Endothelial cell of umbilical vein (primary cell): ENCODE measurements at regions not wholly inside any gene's neighbourhood (a gene's known extent, or its start where the extent isn't known, plus 50 kb on each side); places are given as distances from the start of the nearest gene placed in this dataset.

Experiments used
- BruUV-seq: library from RNA; stranded (reverse); fragments of 400-500 nt; replicated peaks from 2 replicates; lab custom pipeline; 2021; lab: Mats Ljungman, UMichigan
- CTCF ChIA-PET: fragments of 300-600, 350-600 bp; sonication (Branson Sonifier 250); formaldehyde crosslinking; loops from one replicate; lab custom pipeline; 2021; ENCODE audit warnings: antibody characterized with exemption, inconsistent platforms; lab: Charles Lee
- POLR2A ChIA-PET: fragments of 300-600, 350-600 bp; sonication (Branson Sonifier 250); formaldehyde crosslinking; loops from one replicate; lab custom pipeline; 2021; ENCODE audit warnings: antibody characterized with exemption, inconsistent platforms; lab: Charles Lee
- DNase-seq: peaks from one replicate; pipeline ENCODE4 v3.0.0-alpha.2; 2011; ENCODE audit warnings: low read depth, low spot score
- FAIRE-seq: peaks from 2 replicates; lab custom pipeline; 2011; peaks lifted over from hg19 to GRCh38; lab: Jason Lieb, UNC
- H2AFZ ChIP-seq: 2 replicates; pipeline ENCODE4 v1.6.0; 2012; ENCODE audit warnings: low read depth, low read length, control low read depth, inconsistent platforms
- H3K27ac ChIP-seq: 2 replicates; pipeline ENCODE4 v1.5.1; 2011; ENCODE audit warnings: low read depth, mild to moderate bottlenecking, control low read depth, low read length, moderate library complexity; ENCODE audit not compliant: insufficient read depth
- H3K27me3 ChIP-seq, 2 experiments: 2 replicates each; pipeline versions ENCODE4 v1.6.0 to v1.6.1; 2011; ENCODE audit warnings: low read length in 2 of 2, mixed read lengths in 1 of 2; ENCODE audit not compliant: control insufficient read depth in 2 of 2, insufficient read depth in 2 of 2
- H3K36me3 ChIP-seq, 2 experiments: 2 replicates in 1 of 2; 3 replicates in 1 of 2; pipeline ENCODE4 v1.5.1; 2011; ENCODE audit warnings: low read length in 2 of 2, mild to moderate bottlenecking in 1 of 2, moderate library complexity in 1 of 2; ENCODE audit not compliant: control insufficient read depth in 2 of 2, insufficient read depth in 2 of 2; ENCODE audit errors: extremely low read depth in 1 of 2
- H3K4me1 ChIP-seq: 3 replicates; pipeline ENCODE4 v1.5.1; 2011; ENCODE audit warnings: mild to moderate bottlenecking, low read length; ENCODE audit not compliant: control insufficient read depth, insufficient read depth; ENCODE audit errors: extremely low read depth
- H3K4me2 ChIP-seq: 2 replicates; pipeline ENCODE4 v1.6.1; 2011; ENCODE audit warnings: low read length, control low read depth, mixed read lengths; ENCODE audit not compliant: insufficient read depth
- H3K4me3 ChIP-seq, 3 experiments: fragments of 200-600 bp in 1 of 3; sonication (generic), shearing (Covaris generic) in 1 of 3; replicated peaks in 1 of 3; 2 replicates each; pipeline ENCODE4 v1.5.1; 2011 to 2016; ENCODE audit warnings: control low read depth in 3 of 3, low read length in 3 of 3, mild to moderate bottlenecking in 2 of 3, inconsistent platforms in 1 of 3, low read depth in 1 of 3, moderate library complexity in 1 of 3; ENCODE audit not compliant: insufficient read depth in 1 of 3
- H3K79me2 ChIP-seq: 2 replicates; pipeline ENCODE4 v1.6.0; 2012; ENCODE audit warnings: low read length, inconsistent platforms; ENCODE audit not compliant: control insufficient read depth, insufficient read depth
- H3K9ac ChIP-seq: replicated peaks from 2 replicates; pipeline ENCODE3; 2011; ENCODE audit warnings: low read length, control low read depth; ENCODE audit not compliant: insufficient read depth; ENCODE audit errors: extremely low read depth
- H3K9me1 ChIP-seq: replicated peaks from 3 replicates; pipeline ENCODE4 v1.6.0; 2011; ENCODE audit warnings: mild to moderate bottlenecking, low read length; ENCODE audit not compliant: control insufficient read depth, insufficient read depth; ENCODE audit errors: extremely low read depth
- H3K9me3 ChIP-seq: replicated peaks from 2 replicates; pipeline ENCODE4 v1.5.1; 2012; ENCODE audit warnings: low read length, inconsistent platforms; ENCODE audit not compliant: control insufficient read depth, insufficient read depth
- H4K20me1 ChIP-seq: replicated peaks from 2 replicates; pipeline ENCODE3; 2011; ENCODE audit warnings: mild to moderate bottlenecking, low read length; ENCODE audit not compliant: control insufficient read depth, insufficient read depth; ENCODE audit errors: extremely low read depth
- CTCF ChIP-seq, 2 donors: IDR thresholded peaks; 1 replicate in 1 of 2; 2 replicates in 1 of 2; pipeline ENCODE4 v1.5.1; 2011; ENCODE audit warnings: low read length in 2 of 2, mild to moderate bottlenecking in 2 of 2, moderate library complexity in 2 of 2, control low read depth in 1 of 2, inconsistent platforms in 1 of 2, low read depth in 1 of 2; ENCODE audit not compliant: insufficient read depth in 1 of 2; ENCODE audit errors: extremely low read depth in 1 of 2
- EZH2 ChIP-seq: IDR thresholded peaks from 2 replicates; pipeline ENCODE4 v1.6.1; 2012; ENCODE audit warnings: borderline replicate concordance, low read depth, mild to moderate bottlenecking, moderate library complexity, low read length, inconsistent platforms; ENCODE audit not compliant: severe bottlenecking
- FOS ChIP-seq: IDR thresholded peaks from 2 replicates; pipeline ENCODE4 v1.6.1; 2011; ENCODE audit warnings: mild to moderate bottlenecking, low read length, moderate library complexity, borderline replicate concordance; ENCODE audit not compliant: insufficient read depth
- GATA2 ChIP-seq: IDR thresholded peaks from 2 replicates; pipeline ENCODE4 v1.7.0; 2011; ENCODE audit warnings: low read depth, mild to moderate bottlenecking, moderate library complexity, mixed read lengths, low read length; ENCODE audit not compliant: insufficient read length, insufficient read depth
- JUN ChIP-seq: IDR thresholded peaks from 2 replicates; pipeline ENCODE4 v1.6.1; 2011; ENCODE audit warnings: borderline replicate concordance, low read depth; ENCODE audit not compliant: insufficient read length, insufficient read depth
- MYC ChIP-seq: IDR thresholded peaks from one replicate; pipeline ENCODE4 v1.6.1; 2011; ENCODE audit warnings: mild to moderate bottlenecking, low read depth, low read length
- POLR2A ChIP-seq: IDR thresholded peaks from 2 replicates; pipeline ENCODE4 v1.6.1; 2012; ENCODE audit warnings: low read depth, mild to moderate bottlenecking, control low read depth, low read length
- POLR2AphosphoS5 ChIP-seq: IDR thresholded peaks from 2 replicates; pipeline ENCODE4 v1.6.1; 2012; ENCODE audit warnings: low read depth, mild to moderate bottlenecking, control low read depth, low read length, moderate library complexity; ENCODE audit not compliant: insufficient read depth
- dilution Hi-C: fragments of 300-500 bp; cut with MboI; formaldehyde crosslinking; loops from one replicate; pipeline ENCODE4 v1.15.0; 2019; ENCODE audit warnings: low sequenced_read_pairs; ENCODE audit not compliant: extremely low pct_ligation_motif_present
- intact Hi-C: fragments of 100-400 bp; cut with micrococcal nuclease; formaldehyde crosslinking; loops from one replicate; pipeline ENCODE4 v1.10.0; 2022
- TF ChIP-seq, protein P1 (sequence below): IDR thresholded peaks from 2 replicates; pipeline ENCODE4 v1.6.1; 2011; ENCODE audit not compliant: insufficient read depth, insufficient read length

DNA sequence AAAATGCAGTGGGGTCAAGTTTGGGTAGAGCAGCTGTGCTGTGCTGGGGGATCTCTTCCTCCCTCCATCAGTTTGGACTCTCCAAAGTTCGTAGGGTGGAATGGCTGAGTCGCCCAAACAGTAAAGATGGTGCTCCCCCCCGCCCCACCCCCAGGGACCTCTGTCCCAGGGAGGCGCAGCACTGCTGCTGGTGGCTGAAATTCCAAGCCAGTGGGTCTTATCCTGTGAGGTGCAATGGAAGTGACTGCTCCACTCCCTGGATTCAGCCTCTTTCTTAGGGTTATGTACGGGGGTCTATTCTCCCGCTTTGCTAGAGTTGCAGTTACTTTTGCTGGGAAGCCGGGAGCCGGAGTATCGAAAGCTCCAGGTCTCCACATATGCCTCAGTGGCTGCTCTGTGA lies 97.5 kb upstream of the CTAGE1 start:
- DNase-seq = no peak
- intact Hi-C loops (loop anchor here (5.0 kb wide), 1 partner anchor 37 kb away; no protein-coding TSS in a partner anchor), dilution Hi-C loops (no loop called here)
- H3K4me1 ChIP-seq = no peaks in the 10 kb centered on the region
- H3K4me3 ChIP-seq = no peak overlapping the region
- H3K4me2 ChIP-seq = no peak overlapping the region
- H3K27me3 ChIP-seq = no peaks in the 10 kb centered on the region
- POLR2A ChIA-PET = no interaction called here
- no peaks in the 10 kb centered on the region for H3K36me3 ChIP-seq
- no peaks in the 10 kb centered on the region for H3K9me1 ChIP-seq
- H4K20me1 ChIP-seq = no peaks in the 10 kb centered on the region
- FAIRE-seq = no peak
- no peaks in the 10 kb centered on the region for H3K9me3 ChIP-seq
- no TSS peak for BruUV-seq
- CTCF ChIA-PET = no interaction called here
- no peak overlapping the region for H3K9ac ChIP-seq
- H2AFZ ChIP-seq = no peak overlapping the region
- H3K27ac ChIP-seq = no peak overlapping the region
- TF ChIP-seq MYC (no peak), POLR2A (no peak), JUN (no peak)
- no peaks in the 10 kb centered on the region for H3K79me2 ChIP-seq

GRCh38 chr18:22517356-22517755 lies 99.6 kb upstream of the CTAGE1 start:
- CTCF ChIA-PET = no interaction called here
- no TSS peak for BruUV-seq
- dilution Hi-C loops (no loop called here), intact Hi-C loops (loop anchor here (5.0 kb wide), 1 partner anchor 35 kb away; no protein-coding TSS in a partner anchor)
- H3K4me3 ChIP-seq = no peak overlapping the region
- POLR2A ChIA-PET = no interaction called here
- H4K20me1 ChIP-seq = no peaks in the 10 kb centered on the region
- DNase-seq (no peak), FAIRE-seq (no peak)
- H3K27me3 ChIP-seq = no peaks in the 10 kb centered on the region
- H3K4me2 ChIP-seq = no peak overlapping the region
- H3K27ac ChIP-seq = no peak overlapping the region
- no peaks in the 10 kb centered on the region for H3K9me1 ChIP-seq
- H3K9ac ChIP-seq = no peak overlapping the region
- H3K9me3 ChIP-seq = no peaks in the 10 kb centered on the region
- H2AFZ ChIP-seq = no peak overlapping the region
- H3K79me2 ChIP-seq = no peaks in the 10 kb centered on the region
- TF ChIP-seq MYC (no peak), EZH2 (no peak), POLR2AphosphoS5 (no peak), FOS (no peak), CTCF (IDR thresholded peaks at IDR 0.05; ENCODE audit: extremely low read depth in 1 of 2, insufficient read depth in 1 of 2, low read depth in 1 of 2, low read length in 2 of 2) (no peak), JUN (no peak), POLR2A (no peak), GATA2 (no peak)
- TF ChIP-seq, protein P1, sequence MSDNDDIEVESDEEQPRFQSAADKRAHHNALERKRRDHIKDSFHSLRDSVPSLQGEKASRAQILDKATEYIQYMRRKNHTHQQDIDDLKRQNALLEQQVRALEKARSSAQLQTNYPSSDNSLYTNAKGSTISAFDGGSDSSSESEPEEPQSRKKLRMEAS = no peak
- no peaks in the 10 kb centered on the region for H3K36me3 ChIP-seq
- H3K4me1 ChIP-seq = no peaks in the 10 kb centered on the region
